A673 (cell line): ENCODE measurements at regions not wholly inside any gene's neighbourhood (a gene's known extent, or its start where the extent isn't known, plus 50 kb on each side); places are given as distances from the start of the nearest gene placed in this dataset.

Experiments used
- EZH2 ChIP-seq: fragments of 200-600 bp; sonication (generic); IDR thresholded peaks from 2 replicates; pipeline ENCODE4 v1.6.1; 2017; ENCODE audit warnings: borderline replicate concordance, low read depth, mild to moderate bottlenecking, mixed read lengths, antibody characterized with exemption, low read length; ENCODE audit not compliant: poor library complexity, severe bottlenecking
- TF ChIP-seq, protein P1 (sequence below): fragments of 300-800, 200-600 bp; sonication (generic); conservative IDR thresholded peaks from 2 replicates; pipeline ENCODE4 v1.5.1; 2017; ENCODE audit warnings: low read depth, mild to moderate bottlenecking, antibody characterized with exemption, low read length, moderate library complexity, mixed read lengths

GRCh38 chr1:56197946-56198345 is 381.4 kb downstream of the PLPP3 start:
- TF ChIP-seq, protein P1, sequence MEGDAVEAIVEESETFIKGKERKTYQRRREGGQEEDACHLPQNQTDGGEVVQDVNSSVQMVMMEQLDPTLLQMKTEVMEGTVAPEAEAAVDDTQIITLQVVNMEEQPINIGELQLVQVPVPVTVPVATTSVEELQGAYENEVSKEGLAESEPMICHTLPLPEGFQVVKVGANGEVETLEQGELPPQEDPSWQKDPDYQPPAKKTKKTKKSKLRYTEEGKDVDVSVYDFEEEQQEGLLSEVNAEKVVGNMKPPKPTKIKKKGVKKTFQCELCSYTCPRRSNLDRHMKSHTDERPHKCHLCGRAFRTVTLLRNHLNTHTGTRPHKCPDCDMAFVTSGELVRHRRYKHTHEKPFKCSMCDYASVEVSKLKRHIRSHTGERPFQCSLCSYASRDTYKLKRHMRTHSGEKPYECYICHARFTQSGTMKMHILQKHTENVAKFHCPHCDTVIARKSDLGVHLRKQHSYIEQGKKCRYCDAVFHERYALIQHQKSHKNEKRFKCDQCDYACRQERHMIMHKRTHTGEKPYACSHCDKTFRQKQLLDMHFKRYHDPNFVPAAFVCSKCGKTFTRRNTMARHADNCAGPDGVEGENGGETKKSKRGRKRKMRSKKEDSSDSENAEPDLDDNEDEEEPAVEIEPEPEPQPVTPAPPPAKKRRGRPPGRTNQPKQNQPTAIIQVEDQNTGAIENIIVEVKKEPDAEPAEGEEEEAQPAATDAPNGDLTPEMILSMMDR = no peak
- TF ChIP-seq EZH2 = no peak
